ENCODE measurements at regions not wholly inside any gene's neighbourhood (a gene's known extent, or its start where the extent isn't known, plus 50 kb on each side); places are given as distances from the start of the nearest gene placed in this dataset.

DNA sequence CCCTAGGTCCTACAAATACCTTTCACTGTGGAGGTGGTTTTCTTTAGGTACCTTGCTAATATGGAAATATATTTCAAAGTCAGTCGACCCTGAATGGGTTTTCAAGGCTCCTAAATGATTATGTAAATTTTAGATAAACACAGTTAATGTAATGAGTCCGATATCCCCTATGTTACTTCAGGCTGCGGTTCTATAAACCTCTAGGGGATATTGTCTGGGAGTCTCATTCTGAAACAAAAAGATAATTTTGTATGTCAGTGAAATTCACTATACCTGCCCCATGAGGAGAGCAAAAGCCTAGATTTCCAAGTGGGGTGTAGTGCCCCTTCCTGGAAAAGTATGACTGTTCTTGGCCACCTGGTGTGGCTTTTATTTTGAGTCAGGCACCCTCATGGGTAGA is 377.3 kb downstream of the ICE1 start:
- TF ChIP-seq, protein P1, sequence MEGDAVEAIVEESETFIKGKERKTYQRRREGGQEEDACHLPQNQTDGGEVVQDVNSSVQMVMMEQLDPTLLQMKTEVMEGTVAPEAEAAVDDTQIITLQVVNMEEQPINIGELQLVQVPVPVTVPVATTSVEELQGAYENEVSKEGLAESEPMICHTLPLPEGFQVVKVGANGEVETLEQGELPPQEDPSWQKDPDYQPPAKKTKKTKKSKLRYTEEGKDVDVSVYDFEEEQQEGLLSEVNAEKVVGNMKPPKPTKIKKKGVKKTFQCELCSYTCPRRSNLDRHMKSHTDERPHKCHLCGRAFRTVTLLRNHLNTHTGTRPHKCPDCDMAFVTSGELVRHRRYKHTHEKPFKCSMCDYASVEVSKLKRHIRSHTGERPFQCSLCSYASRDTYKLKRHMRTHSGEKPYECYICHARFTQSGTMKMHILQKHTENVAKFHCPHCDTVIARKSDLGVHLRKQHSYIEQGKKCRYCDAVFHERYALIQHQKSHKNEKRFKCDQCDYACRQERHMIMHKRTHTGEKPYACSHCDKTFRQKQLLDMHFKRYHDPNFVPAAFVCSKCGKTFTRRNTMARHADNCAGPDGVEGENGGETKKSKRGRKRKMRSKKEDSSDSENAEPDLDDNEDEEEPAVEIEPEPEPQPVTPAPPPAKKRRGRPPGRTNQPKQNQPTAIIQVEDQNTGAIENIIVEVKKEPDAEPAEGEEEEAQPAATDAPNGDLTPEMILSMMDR (IDR thresholded peaks at IDR 0.05; ENCODE audit: unreplicated experiment), result no peak
- H3K27ac Mint-ChIP-seq (ENCODE audit: unreplicated experiment), result no peak overlapping the region
- CTCF ChIA-PET, result no interaction called here
- intact Hi-C loops (cut with micrococcal nuclease; ENCODE audit: unreplicated experiment), result no loop called here
- no TSS peak for BruUV-seq (replicated peaks)
- H3K4me3 Mint-ChIP-seq (ENCODE audit: low read depth, unreplicated experiment), result no peak overlapping the region
- peaks cover 7% of the 10 kb centered on the region for H3K9me3 Mint-ChIP-seq (ENCODE audit: low read depth, unreplicated experiment)
- H3K27me3 Mint-ChIP-seq (ENCODE audit: unreplicated experiment), result no peaks in the 10 kb centered on the region
- no peak for DNase-seq
- no peaks in the 10 kb centered on the region for H3K4me1 Mint-ChIP-seq (ENCODE audit: low read depth, unreplicated experiment)
- no peaks in the 10 kb centered on the region for H3K36me3 Mint-ChIP-seq (ENCODE audit: insufficient read depth, unreplicated experiment)

DNA sequence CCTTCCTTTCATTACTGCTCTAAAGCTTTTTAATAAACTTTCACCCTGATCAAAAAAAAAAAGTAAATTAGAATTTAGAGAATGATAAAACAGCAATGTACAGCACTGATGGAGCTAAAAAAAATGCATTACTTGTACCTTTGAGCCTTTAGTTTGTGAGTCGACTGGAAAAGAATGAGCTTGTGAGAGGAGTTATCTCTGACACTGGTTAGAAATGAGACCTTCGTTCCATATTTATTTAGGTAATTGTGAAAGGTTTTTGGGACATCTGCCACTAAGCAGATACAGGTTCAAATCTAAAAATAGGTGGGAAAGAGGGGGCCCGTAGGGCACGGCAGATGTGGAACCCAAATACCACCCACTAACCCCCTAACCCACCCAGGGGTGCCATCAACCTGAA is 376.8 kb downstream of the ICE1 start:
- intact Hi-C loops (cut with micrococcal nuclease; ENCODE audit: unreplicated experiment), result no loop called here
- TF ChIP-seq, protein P1 (IDR thresholded peaks at IDR 0.05; ENCODE audit: unreplicated experiment), result no peak
- BruUV-seq (replicated peaks), result no TSS peak
- CTCF ChIA-PET, result no interaction called here
- no peak overlapping the region for H3K27ac Mint-ChIP-seq (ENCODE audit: unreplicated experiment)
- no peak overlapping the region for H3K4me3 Mint-ChIP-seq (ENCODE audit: low read depth, unreplicated experiment)
- peaks cover 7% of the 10 kb centered on the region for H3K9me3 Mint-ChIP-seq (ENCODE audit: low read depth, unreplicated experiment)
- no peaks in the 10 kb centered on the region for H3K27me3 Mint-ChIP-seq (ENCODE audit: unreplicated experiment)
- H3K36me3 Mint-ChIP-seq (ENCODE audit: insufficient read depth, unreplicated experiment), result no peaks in the 10 kb centered on the region
- DNase-seq, result no peak
- H3K4me1 Mint-ChIP-seq (ENCODE audit: low read depth, unreplicated experiment), result no peaks in the 10 kb centered on the region

DNA sequence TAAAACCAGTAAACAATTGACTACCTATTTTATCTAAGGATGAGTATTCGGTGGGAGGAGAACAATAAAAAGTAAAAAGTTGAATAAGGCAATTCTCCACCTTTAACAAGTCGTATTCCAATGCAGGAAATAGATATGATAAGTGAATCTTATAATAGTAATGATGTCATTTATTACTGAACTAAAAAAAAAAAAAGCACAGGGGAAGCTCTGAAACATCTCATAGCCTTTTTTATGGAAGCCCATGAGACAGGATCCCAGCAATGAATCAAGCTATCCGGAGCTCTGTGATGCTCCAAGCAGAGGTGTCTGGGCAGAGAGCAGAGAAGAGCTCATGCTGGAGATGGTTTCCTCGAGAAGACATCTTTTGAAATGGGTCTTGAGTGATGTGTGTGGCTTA is 376.0 kb downstream of the ICE1 start:
- TF ChIP-seq, protein P1 (IDR thresholded peaks at IDR 0.05; ENCODE audit: unreplicated experiment), result no peak
- Mint-ChIP-seq H3K27ac (ENCODE audit: unreplicated experiment) (no peak overlapping the region), H3K4me3 (ENCODE audit: low read depth, unreplicated experiment) (no peak overlapping the region), H3K4me1 (ENCODE audit: low read depth, unreplicated experiment) (no peaks in the 10 kb centered on the region), H3K27me3 (ENCODE audit: unreplicated experiment) (no peaks in the 10 kb centered on the region), H3K36me3 (ENCODE audit: insufficient read depth, unreplicated experiment) (no peaks in the 10 kb centered on the region), H3K9me3 (ENCODE audit: low read depth, unreplicated experiment) (peaks cover 7% of the 10 kb centered on the region)
- no peak for DNase-seq
- intact Hi-C loops (cut with micrococcal nuclease; ENCODE audit: unreplicated experiment), result no loop called here
- CTCF ChIA-PET, result no interaction called here
- no TSS peak for BruUV-seq (replicated peaks)

DNA sequence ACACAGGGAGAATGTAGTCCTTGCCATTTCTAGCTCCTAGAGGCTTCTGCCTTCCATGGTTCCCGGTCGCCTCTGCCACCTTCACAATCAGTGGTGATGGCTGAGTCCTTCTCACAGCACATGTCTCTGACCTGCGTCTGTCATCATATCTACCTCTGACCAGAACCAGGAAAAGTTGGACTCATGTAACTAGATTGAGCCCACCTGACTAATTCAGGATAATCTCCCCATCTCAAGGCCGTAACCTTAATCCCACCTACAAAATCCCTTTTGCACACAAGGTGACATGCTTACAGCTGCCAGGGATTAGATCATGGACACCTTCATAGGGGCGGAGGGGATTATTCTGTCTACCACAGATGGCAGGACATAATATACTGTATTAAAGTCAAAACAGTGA is 375.6 kb downstream of the ICE1 start:
- no peaks in the 10 kb centered on the region for H3K4me1 Mint-ChIP-seq (ENCODE audit: low read depth, unreplicated experiment)
- no peaks in the 10 kb centered on the region for H3K36me3 Mint-ChIP-seq (ENCODE audit: insufficient read depth, unreplicated experiment)
- intact Hi-C loops (cut with micrococcal nuclease; ENCODE audit: unreplicated experiment), result no loop called here
- no TSS peak for BruUV-seq (replicated peaks)
- H3K27ac Mint-ChIP-seq (ENCODE audit: unreplicated experiment), result no peak overlapping the region
- CTCF ChIA-PET, result no interaction called here
- TF ChIP-seq, protein P1 (IDR thresholded peaks at IDR 0.05; ENCODE audit: unreplicated experiment), result no peak
- H3K9me3 Mint-ChIP-seq (ENCODE audit: low read depth, unreplicated experiment), result peaks cover 10% of the 10 kb centered on the region
- DNase-seq, result no peak
- H3K27me3 Mint-ChIP-seq (ENCODE audit: unreplicated experiment), result no peaks in the 10 kb centered on the region
- H3K4me3 Mint-ChIP-seq (ENCODE audit: low read depth, unreplicated experiment), result no peak overlapping the region

Measured in Calu3 (cell line).